HEK293 (cell line): ENCODE measurements at regions not wholly inside any gene's neighbourhood (a gene's known extent, or its start where the extent isn't known, plus 50 kb on each side); places are given as distances from the start of the nearest gene placed in this dataset.

Experiments used
- AEBP2 ChIP-seq: fragments of 450-650 bp; formaldehyde crosslinking; IDR thresholded peaks from 2 replicates; pipeline ENCODE4 v1.5.1; 2016; ENCODE audit warnings: missing biosample characterization, missing genetic modification characterization, borderline replicate concordance
- CTCF ChIP-seq: fragments of 450-650 bp; formaldehyde crosslinking; IDR thresholded peaks from 2 replicates; pipeline ENCODE4 v1.5.1; 2016; ENCODE audit warnings: missing biosample characterization, missing genetic modification characterization
- KLF9 ChIP-seq: fragments of 450-650 bp; formaldehyde crosslinking; IDR thresholded peaks from 2 replicates; pipeline ENCODE4 v1.5.1; 2016; ENCODE audit warnings: missing biosample characterization, missing genetic modification characterization, low read depth
- ZNF274 ChIP-seq, 2 experiments: fragments of 200-500 bp in 1 of 2; fragments of 450-650 bp in 1 of 2; sonication (Bioruptor generic) in 1 of 2; formaldehyde crosslinking in 1 of 2; IDR thresholded peaks; 2 replicates each; pipeline versions ENCODE4 v1.5.1 to v1.6.1; 2014 to 2016; ENCODE audit warnings: borderline replicate concordance in 1 of 2, inconsistent platforms in 1 of 2, low read length in 1 of 2, missing biosample characterization in 1 of 2, missing genetic modification characterization in 1 of 2
- ZNF302 ChIP-seq: fragments of 450-650 bp; formaldehyde crosslinking; IDR thresholded peaks from 2 replicates; pipeline ENCODE4 v1.5.1; 2016; ENCODE audit warnings: missing biosample characterization, missing genetic modification characterization, low read depth
- ZNF311 ChIP-seq: fragments of 450-650 bp; formaldehyde crosslinking; IDR thresholded peaks from 2 replicates; pipeline ENCODE4 v1.5.1; 2017; ENCODE audit warnings: missing biosample characterization, missing genetic modification characterization, borderline replicate concordance
- ZNF549 ChIP-seq: fragments of 450-650 bp; IDR thresholded peaks from 2 replicates; pipeline ENCODE4 v1.5.1; 2018; ENCODE audit warnings: missing biosample characterization, missing genetic modification characterization, mild to moderate bottlenecking, inconsistent platforms, moderate library complexity
- ZNF600 ChIP-seq: fragments of 450-650 bp; formaldehyde crosslinking; IDR thresholded peaks from 2 replicates; pipeline ENCODE4 v1.5.1; 2016; ENCODE audit warnings: missing biosample characterization, missing genetic modification characterization
- ZSCAN18 ChIP-seq: fragments of 450-650 bp; formaldehyde crosslinking; IDR thresholded peaks from 2 replicates; pipeline ENCODE4 v1.5.1; 2016; ENCODE audit warnings: missing biosample characterization, missing genetic modification characterization
- ZSCAN4 ChIP-seq: fragments of 450-650 bp; formaldehyde crosslinking; IDR thresholded peaks from 2 replicates; pipeline ENCODE4 v1.5.1; 2017; ENCODE audit warnings: missing biosample characterization, missing genetic modification characterization

GRCh38 chr11:35065566-35065965 is 73.4 kb upstream of the CD44 start:
- no peak for TF ChIP-seq KLF9
- no peak for TF ChIP-seq ZSCAN18 (tag by site-specific recombination)
- no peak for TF ChIP-seq CTCF
- no peak for TF ChIP-seq ZSCAN4
- no peak for TF ChIP-seq AEBP2 (tag by site-specific recombination)
- no peak for TF ChIP-seq ZNF274 (IDR thresholded peaks at IDR 0.05; ENCODE audit: low read length)
- no peak for TF ChIP-seq ZNF274 (tag by site-specific recombination; IDR thresholded peaks at IDR 0.05; ENCODE audit: borderline replicate concordance)
- TF ChIP-seq ZNF302 (tag by site-specific recombination), result no peak
- TF ChIP-seq ZNF311, result no peak
- no peak for TF ChIP-seq ZNF600 (tag by site-specific recombination)
- TF ChIP-seq ZNF549 (tag by site-specific recombination), result no peak
